GM18867 (cell line): ENCODE measurements at regions not wholly inside any gene's neighbourhood (a gene's known extent, or its start where the extent isn't known, plus 50 kb on each side); places are given as distances from the start of the nearest gene placed in this dataset.
"Not testable (repeated sequence)": the region's sequence is repeated elsewhere in the genome, so short reads cannot be mapped to it uniquely, and the experiment has no call there.

Experiments
- ATAC-seq: cut with Tn5 transposase; IDR thresholded peaks from one replicate; pipeline ENCODE4 v1.9.1; 2021; ENCODE audit warnings: mild to moderate bottlenecking, moderate library complexity; ENCODE audit not compliant: unreplicated experiment

- ATAC-seq, result no peak
Observed at GRCh38 chr6:28794175-28795002, 129.4 kb downstream of the TRIM27 start.

GRCh38 chr6:28800647-28801046, 123.1 kb downstream of the TRIM27 start:
- not testable (repeated sequence) for ATAC-seq

- ATAC-seq, result peak; percentile 81
Observed at GRCh38 chr6:28802417-28803336, 121.1 kb downstream of the TRIM27 start.

DNA sequence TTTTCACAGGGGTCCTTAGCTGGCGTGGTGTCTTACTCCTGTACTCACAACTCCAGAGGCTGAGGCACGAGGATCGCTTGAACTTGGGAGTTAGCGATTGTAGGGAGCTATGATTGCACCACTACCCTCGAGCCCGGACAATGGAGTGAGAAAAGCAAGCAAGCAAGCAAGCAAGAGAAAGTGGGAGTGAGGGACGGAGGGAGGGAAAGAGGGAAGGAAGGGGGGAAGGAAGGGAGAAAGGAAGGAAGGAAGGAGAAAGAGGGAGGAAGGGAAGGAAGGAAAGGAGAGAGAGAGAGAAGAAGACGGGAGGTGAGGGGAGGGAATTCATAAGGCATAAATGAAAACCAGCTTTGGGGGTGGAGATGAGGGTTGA, 120.5 kb downstream of the TRIM27 start:
- ATAC-seq, result no peak

DNA sequence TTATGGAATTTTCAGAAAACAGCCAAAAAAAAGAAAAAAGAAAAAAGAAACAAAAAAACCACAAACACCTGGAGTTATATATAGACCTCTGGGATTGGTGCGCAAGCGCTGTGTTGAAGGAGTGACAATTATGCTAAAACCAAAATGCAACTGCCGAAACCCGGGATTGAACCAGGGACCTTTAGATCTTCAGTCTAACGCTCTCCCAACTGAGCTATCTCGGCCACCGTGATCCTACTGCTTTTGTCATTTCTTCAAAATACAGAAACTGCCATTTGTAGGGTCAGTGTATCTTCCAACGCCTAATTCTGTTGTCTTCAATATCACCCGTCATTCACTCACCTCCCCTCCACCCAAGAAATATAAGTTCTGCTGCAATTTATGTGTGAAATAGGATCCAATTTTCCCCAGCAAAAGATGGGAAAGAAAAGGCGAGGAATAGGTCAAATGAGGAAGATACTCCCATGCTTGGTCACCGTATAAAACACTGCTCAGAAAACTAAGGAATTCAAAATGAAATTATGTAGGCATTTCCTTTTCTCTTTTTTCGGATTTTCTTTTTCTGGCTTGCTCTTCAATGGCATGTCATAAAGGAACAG, 116.0 kb downstream of the TRIM27 start:
- ATAC-seq, result no peak

DNA sequence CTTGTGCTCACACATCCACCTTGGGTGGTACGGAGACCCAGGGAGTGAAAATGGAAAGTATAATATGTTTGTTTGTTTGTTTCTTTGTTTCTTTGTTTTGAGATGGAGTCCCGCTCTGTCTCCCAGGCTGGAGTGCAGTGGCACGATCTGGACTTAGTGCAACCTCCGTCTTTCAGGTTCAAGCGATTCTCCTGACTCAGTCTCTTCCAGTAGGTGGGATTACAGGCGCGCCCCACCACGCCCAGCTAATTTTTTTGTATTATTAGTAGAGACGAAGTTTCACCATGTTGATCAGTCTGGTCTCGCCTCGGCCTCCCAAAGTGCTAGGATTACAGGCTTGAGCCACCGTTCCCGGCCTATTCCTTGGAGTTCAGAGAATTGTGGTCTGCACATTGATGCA, 115.4 kb downstream of the TRIM27 start:
- ATAC-seq, result no peak

- ATAC-seq, result no peak
Observed at GRCh38 chr6:28809947-28810658, 113.7 kb downstream of the TRIM27 start.

DNA sequence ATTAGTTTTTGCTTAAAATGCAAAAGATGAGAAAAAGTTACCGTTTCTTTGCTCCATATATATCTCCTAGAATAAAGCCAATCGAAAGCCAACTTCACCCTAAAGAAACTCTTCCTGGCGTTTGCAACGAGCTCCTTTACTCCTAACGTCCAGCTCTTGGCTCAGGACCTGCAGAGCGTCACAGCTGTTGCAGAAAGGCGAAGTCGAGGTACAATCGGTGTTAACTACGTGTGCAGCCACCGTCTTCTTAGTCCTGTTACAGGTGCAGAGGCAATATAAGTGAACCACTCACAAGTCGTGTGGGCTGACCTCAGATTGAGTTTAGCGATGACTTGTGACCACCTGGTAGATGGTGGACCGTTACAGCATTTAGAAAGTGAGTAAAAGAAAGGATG, 113.1 kb downstream of the TRIM27 start:
- ATAC-seq, result no peak

GRCh38 chr6:28811873-28812272, 111.9 kb downstream of the TRIM27 start:
- ATAC-seq, result no peak

- no peak for ATAC-seq
Observed at GRCh38 chr6:28812778-28813569, 110.8 kb downstream of the TRIM27 start.

GRCh38 chr6:28814032-28814976, 109.5 kb downstream of the TRIM27 start:
- no peak for ATAC-seq

GRCh38 chr6:28816339-28816908, 107.4 kb downstream of the TRIM27 start:
- ATAC-seq, result no peak

DNA sequence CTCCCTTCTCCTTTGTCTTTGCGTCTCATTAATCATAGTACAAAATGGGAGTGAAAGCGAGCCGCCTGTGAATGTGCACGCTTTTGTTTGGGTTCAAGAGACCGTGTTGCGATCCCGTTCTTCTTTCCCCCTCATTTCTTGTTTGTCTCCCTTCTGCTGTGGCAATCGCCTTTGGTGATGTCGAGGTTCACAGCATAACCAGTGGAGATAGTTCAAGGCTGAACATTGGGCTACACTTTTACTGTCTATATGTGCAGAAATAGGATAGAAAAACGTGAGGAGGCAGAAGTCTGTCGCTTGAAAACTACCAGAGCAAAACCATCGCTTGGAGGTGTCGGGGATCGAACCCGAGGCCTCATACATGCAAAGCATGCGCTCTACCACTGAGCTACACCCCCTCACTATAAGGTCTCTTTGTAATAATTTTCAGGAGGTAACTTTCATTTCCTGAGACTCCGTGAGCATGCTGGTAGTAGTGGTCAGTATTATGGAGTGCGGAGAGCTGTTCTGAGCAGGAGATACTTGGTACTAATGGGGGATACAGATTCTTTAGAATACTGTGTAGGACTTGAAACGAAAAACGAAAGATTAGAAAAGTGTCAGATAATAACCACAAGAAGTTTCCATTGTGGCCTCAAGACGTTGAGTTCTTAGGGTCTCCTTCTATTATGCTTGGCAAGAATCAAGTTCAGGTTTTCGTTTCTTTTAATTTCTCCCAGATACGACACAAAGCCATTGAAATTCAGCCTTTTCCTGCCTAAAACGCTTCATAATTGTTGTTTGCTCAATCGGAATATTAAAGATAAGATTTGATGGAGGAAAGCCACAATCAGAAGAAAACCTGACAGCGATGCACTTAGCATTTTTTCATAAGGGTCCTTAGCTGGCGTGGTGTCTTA, 106.6 kb downstream of the TRIM27 start:
- ATAC-seq, result no peak

- ATAC-seq, result no peak
Observed at GRCh38 chr6:28817808-28818145, 106.0 kb downstream of the TRIM27 start.

- no peak for ATAC-seq
Observed at GRCh38 chr6:28824793-28825731, 98.7 kb downstream of the TRIM27 start.

- ATAC-seq, result no peak
Observed at GRCh38 chr6:28825732-28826293, 98.0 kb downstream of the TRIM27 start.
